RWPE2 (cell line): ENCODE measurements at regions not wholly inside any gene's neighbourhood (a gene's known extent, or its start where the extent isn't known, plus 50 kb on each side); places are given as distances from the start of the nearest gene placed in this dataset.

Source experiments
- ATAC-seq: fragments of 200-7000 bp; cut with Tn5 transposase; 3 replicates; pipeline ENCODE4 v1.9.1; 2021; ENCODE audit warnings: low read depth
- DNase-seq: peaks from one replicate; pipeline ENCODE4 v3.0.0-alpha.2; 2020; ENCODE audit warnings: low spot score
- H3K27ac ChIP-seq: fragments of 450-650 bp; 2 replicates; pipeline ENCODE4 v1.5.1; 2017; ENCODE audit warnings: mild to moderate bottlenecking; ENCODE audit not compliant: poor library complexity, severe bottlenecking
- H3K27me3 ChIP-seq: fragments of 250-450 bp; sonication (Bioruptor Pico); 2 replicates; pipeline ENCODE4 v1.5.1; 2021; ENCODE audit warnings: mild to moderate bottlenecking, moderate library complexity; ENCODE audit not compliant: insufficient read depth, poor library complexity, severe bottlenecking
- H3K36me3 ChIP-seq: fragments of 250-450 bp; sonication (Bioruptor Pico); 2 replicates; pipeline ENCODE4 v1.5.1; 2020; ENCODE audit warnings: low read depth, mild to moderate bottlenecking, moderate library complexity
- H3K4me1 ChIP-seq: fragments of 250-450 bp; sonication (Bioruptor Pico); 2 replicates; pipeline ENCODE4 v1.5.1; 2021; ENCODE audit warnings: mild to moderate bottlenecking, moderate library complexity; ENCODE audit not compliant: insufficient read depth, poor library complexity, severe bottlenecking
- H3K4me3 ChIP-seq: fragments of 250-450 bp; sonication (Bioruptor Pico); 2 replicates; pipeline ENCODE4 v1.5.1; 2021; ENCODE audit warnings: mild to moderate bottlenecking, moderate library complexity; ENCODE audit not compliant: severe bottlenecking
- H3K9me3 ChIP-seq: fragments of 250-450 bp; sonication (Bioruptor Pico); 2 replicates; pipeline ENCODE4 v1.5.1; 2021; ENCODE audit warnings: mild to moderate bottlenecking, moderate library complexity; ENCODE audit not compliant: severe bottlenecking
- TF ChIP-seq, protein P1 (sequence below): fragments of 450-650 bp; IDR thresholded peaks from one replicate; pipeline ENCODE4 v1.5.1; 2017; ENCODE audit warnings: mild to moderate bottlenecking, moderate library complexity; ENCODE audit not compliant: poor library complexity, severe bottlenecking

DNA sequence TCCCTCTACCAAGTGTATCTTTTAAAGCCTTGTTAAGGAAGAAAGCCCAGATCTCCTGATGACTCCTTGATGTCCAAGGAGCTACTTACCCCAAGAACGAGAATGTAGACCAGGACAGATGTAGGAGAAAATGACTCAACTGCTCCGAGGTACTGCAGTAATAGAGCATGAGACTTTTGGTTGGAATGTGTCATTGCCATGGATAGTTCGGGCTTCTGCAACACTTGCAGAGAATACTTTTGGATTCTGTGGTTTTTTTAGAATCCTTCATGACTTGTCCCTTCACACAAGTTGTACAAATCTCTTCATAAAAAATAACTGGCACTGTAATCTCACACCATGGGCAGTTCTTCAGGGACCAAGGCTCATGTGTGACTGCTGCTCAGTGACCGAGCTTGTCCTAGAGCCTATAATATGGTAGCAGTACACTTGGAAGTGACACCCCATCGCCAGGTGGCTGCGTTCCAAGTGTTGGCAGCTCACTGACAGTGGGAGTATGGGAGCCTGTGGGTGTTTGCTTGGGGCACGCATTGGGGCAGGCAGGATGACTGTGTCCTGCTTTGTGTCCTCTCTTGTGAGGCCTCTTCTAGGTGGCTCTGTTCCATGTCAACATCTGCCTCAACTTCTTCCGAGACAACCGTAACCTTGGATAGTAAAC, 87.9 kb upstream of the WDR1 start:
- TF ChIP-seq, protein P1, sequence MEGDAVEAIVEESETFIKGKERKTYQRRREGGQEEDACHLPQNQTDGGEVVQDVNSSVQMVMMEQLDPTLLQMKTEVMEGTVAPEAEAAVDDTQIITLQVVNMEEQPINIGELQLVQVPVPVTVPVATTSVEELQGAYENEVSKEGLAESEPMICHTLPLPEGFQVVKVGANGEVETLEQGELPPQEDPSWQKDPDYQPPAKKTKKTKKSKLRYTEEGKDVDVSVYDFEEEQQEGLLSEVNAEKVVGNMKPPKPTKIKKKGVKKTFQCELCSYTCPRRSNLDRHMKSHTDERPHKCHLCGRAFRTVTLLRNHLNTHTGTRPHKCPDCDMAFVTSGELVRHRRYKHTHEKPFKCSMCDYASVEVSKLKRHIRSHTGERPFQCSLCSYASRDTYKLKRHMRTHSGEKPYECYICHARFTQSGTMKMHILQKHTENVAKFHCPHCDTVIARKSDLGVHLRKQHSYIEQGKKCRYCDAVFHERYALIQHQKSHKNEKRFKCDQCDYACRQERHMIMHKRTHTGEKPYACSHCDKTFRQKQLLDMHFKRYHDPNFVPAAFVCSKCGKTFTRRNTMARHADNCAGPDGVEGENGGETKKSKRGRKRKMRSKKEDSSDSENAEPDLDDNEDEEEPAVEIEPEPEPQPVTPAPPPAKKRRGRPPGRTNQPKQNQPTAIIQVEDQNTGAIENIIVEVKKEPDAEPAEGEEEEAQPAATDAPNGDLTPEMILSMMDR, result no peak
- DNase-seq, result no peak
- Histone ChIP-seq H3K36me3 (no peaks in the 10 kb centered on the region), H3K27me3 (no peaks in the 10 kb centered on the region), H3K4me1 (no peaks in the 10 kb centered on the region), H3K9me3 (no peaks in the 10 kb centered on the region), H3K27ac (no peak overlapping the region), H3K4me3 (no peak overlapping the region)
- ATAC-seq, result no peak

- Histone ChIP-seq H3K27me3 (no peaks in the 10 kb centered on the region), H3K4me3 (no peak overlapping the region), H3K9me3 (no peaks in the 10 kb centered on the region), H3K27ac (no peak overlapping the region), H3K36me3 (no peaks in the 10 kb centered on the region), H3K4me1 (no peaks in the 10 kb centered on the region)
- ATAC-seq (no peak), DNase-seq (no peak)
- TF ChIP-seq, protein P1, result no peak
These were observed 87.3 kb upstream of the WDR1 start for GRCh38 chr4:10203851-10204250.

GRCh38 chr4:10201381-10202223, 85.0 kb upstream of the WDR1 start:
- no peak overlapping the region for H3K4me3 ChIP-seq
- H3K36me3 ChIP-seq, result no peaks in the 10 kb centered on the region
- DNase-seq (no peak), ATAC-seq (peak; percentile 35; the same call in 1 of the 3 replicates)
- H3K4me1 ChIP-seq, result no peaks in the 10 kb centered on the region
- H3K27me3 ChIP-seq, result no peaks in the 10 kb centered on the region
- H3K9me3 ChIP-seq, result no peaks in the 10 kb centered on the region
- TF ChIP-seq, protein P1, result no peak
- H3K27ac ChIP-seq, result no peak overlapping the region

GRCh38 chr4:10200869-10201268, 84.3 kb upstream of the WDR1 start:
- no peak for DNase-seq
- H3K36me3 ChIP-seq, result no peaks in the 10 kb centered on the region
- H3K9me3 ChIP-seq, result no peaks in the 10 kb centered on the region
- H3K4me1 ChIP-seq, result no peaks in the 10 kb centered on the region
- no peak overlapping the region for H3K4me3 ChIP-seq
- ATAC-seq, result no peak
- no peaks in the 10 kb centered on the region for H3K27me3 ChIP-seq
- no peak overlapping the region for H3K27ac ChIP-seq
- TF ChIP-seq, protein P1, result no peak

GRCh38 chr4:10198365-10198764, 81.8 kb upstream of the WDR1 start:
- no peak overlapping the region for H3K4me3 ChIP-seq
- no peaks in the 10 kb centered on the region for H3K9me3 ChIP-seq
- H3K27ac ChIP-seq, result no peak overlapping the region
- no peak for ATAC-seq
- H3K27me3 ChIP-seq, result no peaks in the 10 kb centered on the region
- no peaks in the 10 kb centered on the region for H3K4me1 ChIP-seq
- TF ChIP-seq, protein P1, result no peak
- no peaks in the 10 kb centered on the region for H3K36me3 ChIP-seq
- no peak for DNase-seq
